Panc1 (cell line): ENCODE measurements at regions not wholly inside any gene's neighbourhood (a gene's known extent, or its start where the extent isn't known, plus 50 kb on each side); places are given as distances from the start of the nearest gene placed in this dataset.

Experiments
- ATAC-seq: fragments of 200-7000 bp; cut with Tn5 transposase; 2 replicates; pipeline ENCODE4 v1.9.1; 2020; ENCODE audit warnings: mild to moderate bottlenecking, moderate library complexity
- BruUV-seq: library from RNA; stranded (reverse); fragments of 400-500 nt; replicated peaks from 2 replicates; lab custom pipeline; 2021; lab: Mats Ljungman, UMichigan
- CTCF ChIA-PET: fragments of 300-600 bp; sonication (Branson Sonifier 250); formaldehyde crosslinking; loops from one replicate; lab custom pipeline; 2022; ENCODE audit warnings: antibody characterized with exemption; lab: Charles Lee
- POLR2A ChIA-PET: fragments of 300-600 bp; sonication (Branson Sonifier 250); formaldehyde crosslinking; loops from one replicate; lab custom pipeline; 2022; ENCODE audit warnings: antibody characterized with exemption; lab: Charles Lee
- DNase-seq: peaks from one replicate; pipeline ENCODE4 v3.0.0-alpha.2; 2010; ENCODE audit warnings: low read depth, low spot score
- H3K27ac ChIP-seq: 2 replicates; pipeline ENCODE4 v1.5.1; 2011; ENCODE audit warnings: mild to moderate bottlenecking, low read length, inconsistent platforms
- H3K27me3 ChIP-seq: fragments of 200-500 bp; sonication (Bioruptor generic); 2 replicates; pipeline ENCODE4 v1.6.0; 2014; ENCODE audit warnings: low read length, inconsistent platforms; ENCODE audit not compliant: control insufficient read depth, insufficient read depth
- H3K36me3 ChIP-seq: fragments of 200-500 bp; sonication (Bioruptor generic); 2 replicates; pipeline ENCODE4 v1.5.1; 2014; ENCODE audit warnings: inconsistent platforms, mild to moderate bottlenecking, low read length, moderate library complexity; ENCODE audit not compliant: control insufficient read depth, insufficient read depth
- H3K4me1 ChIP-seq: 2 replicates; pipeline ENCODE4 v1.5.1; 2011; ENCODE audit warnings: inconsistent platforms, mild to moderate bottlenecking, low read length, moderate library complexity; ENCODE audit not compliant: control insufficient read depth, insufficient read depth
- H3K4me3 ChIP-seq, 2 experiments: 2 replicates each; pipeline ENCODE4 v1.5.1; 2011 to 2012; ENCODE audit warnings: low read depth in 2 of 2, low read length in 2 of 2, mild to moderate bottlenecking in 2 of 2, inconsistent platforms in 1 of 2, moderate library complexity in 1 of 2
- H3K9me3 ChIP-seq: fragments of 200-500 bp; sonication (Bioruptor generic); 2 replicates; pipeline ENCODE4 v1.5.1; 2014; ENCODE audit warnings: low read depth, mild to moderate bottlenecking, inconsistent platforms, low read length, moderate library complexity; ENCODE audit not compliant: control insufficient read depth, insufficient read depth
- POLR2AphosphoS5 ChIP-seq: IDR thresholded peaks from 2 replicates; pipeline ENCODE4 v1.6.1; 2012; ENCODE audit warnings: mild to moderate bottlenecking, low read depth, low read length, moderate library complexity
- SIN3A ChIP-seq: IDR thresholded peaks from 2 replicates; pipeline ENCODE4 v1.6.1; 2012; ENCODE audit warnings: low read depth, mild to moderate bottlenecking, low read length, moderate library complexity, borderline replicate concordance; ENCODE audit not compliant: insufficient read depth
- TCF7L2 ChIP-seq: IDR thresholded peaks from 2 replicates; pipeline ENCODE4 v1.6.1; 2011; ENCODE audit warnings: mild to moderate bottlenecking, low read depth, low read length, inconsistent platforms
- in situ Hi-C: cut with HindIII; loops from 2 replicates; pipeline ENCODE4 v1.10.0; 2016; ENCODE audit warnings: low sequenced_read_pairs, low pct_unique_long_range_greater_than_20kb
- intact Hi-C: fragments of 100-400 bp; cut with micrococcal nuclease; formaldehyde crosslinking; loops from one replicate; pipeline ENCODE4 v1.10.0; 2022; ENCODE audit not compliant: unreplicated experiment
- TF ChIP-seq, protein P1 (sequence below): fragments of 450-650 bp; IDR thresholded peaks from 2 replicates; pipeline ENCODE4 v1.5.1; 2017; ENCODE audit warnings: mild to moderate bottlenecking
- TF ChIP-seq, protein P2 (sequence below), 2 experiments: IDR thresholded peaks; 2 replicates each; pipeline ENCODE4 v1.6.1; 2011 to 2012; ENCODE audit warnings: low read depth in 2 of 2, control low read depth in 1 of 2, low read length in 1 of 2, mild to moderate bottlenecking in 1 of 2, moderate library complexity in 1 of 2; ENCODE audit not compliant: insufficient read depth in 1 of 2

DNA sequence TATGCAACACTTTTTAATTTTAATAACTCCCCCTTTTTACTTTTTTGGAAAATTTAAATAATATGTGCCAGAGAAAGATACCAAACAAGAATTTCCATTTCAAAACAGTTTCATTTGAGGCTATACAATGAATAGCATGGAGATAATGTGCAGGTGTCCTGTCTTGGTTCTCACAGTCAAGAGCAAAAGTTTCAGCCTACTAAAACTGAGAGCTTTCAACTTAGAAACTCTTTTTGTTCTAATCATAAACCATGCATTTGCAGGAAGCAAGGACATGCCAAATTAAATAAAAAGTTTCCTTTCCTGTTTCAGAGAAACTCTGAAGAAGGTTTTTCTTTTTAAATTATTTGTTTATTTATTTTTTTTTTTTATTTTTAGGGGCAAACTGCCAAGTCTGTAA, 1165.6 kb upstream of the SEMA6A start:
- Histone ChIP-seq H3K27ac (no peak overlapping the region), H3K4me3 (no peak overlapping the region), H3K4me1 (no peaks in the 10 kb centered on the region), H3K36me3 (no peaks in the 10 kb centered on the region), H3K9me3 (no peaks in the 10 kb centered on the region), H3K27me3 (no peaks in the 10 kb centered on the region)
- ATAC-seq (no peak), DNase-seq (no peak)
- intact Hi-C loops: no loop called here
- POLR2A ChIA-PET: no interaction called here
- no TSS peak for BruUV-seq
- TF ChIP-seq, protein P1, sequence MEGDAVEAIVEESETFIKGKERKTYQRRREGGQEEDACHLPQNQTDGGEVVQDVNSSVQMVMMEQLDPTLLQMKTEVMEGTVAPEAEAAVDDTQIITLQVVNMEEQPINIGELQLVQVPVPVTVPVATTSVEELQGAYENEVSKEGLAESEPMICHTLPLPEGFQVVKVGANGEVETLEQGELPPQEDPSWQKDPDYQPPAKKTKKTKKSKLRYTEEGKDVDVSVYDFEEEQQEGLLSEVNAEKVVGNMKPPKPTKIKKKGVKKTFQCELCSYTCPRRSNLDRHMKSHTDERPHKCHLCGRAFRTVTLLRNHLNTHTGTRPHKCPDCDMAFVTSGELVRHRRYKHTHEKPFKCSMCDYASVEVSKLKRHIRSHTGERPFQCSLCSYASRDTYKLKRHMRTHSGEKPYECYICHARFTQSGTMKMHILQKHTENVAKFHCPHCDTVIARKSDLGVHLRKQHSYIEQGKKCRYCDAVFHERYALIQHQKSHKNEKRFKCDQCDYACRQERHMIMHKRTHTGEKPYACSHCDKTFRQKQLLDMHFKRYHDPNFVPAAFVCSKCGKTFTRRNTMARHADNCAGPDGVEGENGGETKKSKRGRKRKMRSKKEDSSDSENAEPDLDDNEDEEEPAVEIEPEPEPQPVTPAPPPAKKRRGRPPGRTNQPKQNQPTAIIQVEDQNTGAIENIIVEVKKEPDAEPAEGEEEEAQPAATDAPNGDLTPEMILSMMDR: no peak
- TF ChIP-seq, protein P2, sequence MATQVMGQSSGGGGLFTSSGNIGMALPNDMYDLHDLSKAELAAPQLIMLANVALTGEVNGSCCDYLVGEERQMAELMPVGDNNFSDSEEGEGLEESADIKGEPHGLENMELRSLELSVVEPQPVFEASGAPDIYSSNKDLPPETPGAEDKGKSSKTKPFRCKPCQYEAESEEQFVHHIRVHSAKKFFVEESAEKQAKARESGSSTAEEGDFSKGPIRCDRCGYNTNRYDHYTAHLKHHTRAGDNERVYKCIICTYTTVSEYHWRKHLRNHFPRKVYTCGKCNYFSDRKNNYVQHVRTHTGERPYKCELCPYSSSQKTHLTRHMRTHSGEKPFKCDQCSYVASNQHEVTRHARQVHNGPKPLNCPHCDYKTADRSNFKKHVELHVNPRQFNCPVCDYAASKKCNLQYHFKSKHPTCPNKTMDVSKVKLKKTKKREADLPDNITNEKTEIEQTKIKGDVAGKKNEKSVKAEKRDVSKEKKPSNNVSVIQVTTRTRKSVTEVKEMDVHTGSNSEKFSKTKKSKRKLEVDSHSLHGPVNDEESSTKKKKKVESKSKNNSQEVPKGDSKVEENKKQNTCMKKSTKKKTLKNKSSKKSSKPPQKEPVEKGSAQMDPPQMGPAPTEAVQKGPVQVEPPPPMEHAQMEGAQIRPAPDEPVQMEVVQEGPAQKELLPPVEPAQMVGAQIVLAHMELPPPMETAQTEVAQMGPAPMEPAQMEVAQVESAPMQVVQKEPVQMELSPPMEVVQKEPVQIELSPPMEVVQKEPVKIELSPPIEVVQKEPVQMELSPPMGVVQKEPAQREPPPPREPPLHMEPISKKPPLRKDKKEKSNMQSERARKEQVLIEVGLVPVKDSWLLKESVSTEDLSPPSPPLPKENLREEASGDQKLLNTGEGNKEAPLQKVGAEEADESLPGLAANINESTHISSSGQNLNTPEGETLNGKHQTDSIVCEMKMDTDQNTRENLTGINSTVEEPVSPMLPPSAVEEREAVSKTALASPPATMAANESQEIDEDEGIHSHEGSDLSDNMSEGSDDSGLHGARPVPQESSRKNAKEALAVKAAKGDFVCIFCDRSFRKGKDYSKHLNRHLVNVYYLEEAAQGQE (IDR thresholded peaks at IDR 0.05; ENCODE audit: insufficient read depth in 1 of 2, low read depth in 2 of 2, low read length in 1 of 2): no peak
- TF ChIP-seq POLR2AphosphoS5 (no peak), SIN3A (no peak), TCF7L2 (no peak)
- in situ Hi-C loops: no loop called here
- CTCF ChIA-PET: interaction anchor here (0.7 kb wide), 1 partner anchor 658 kb away, joined by 5 read pairs; no protein-coding TSS in a partner anchor

DNA sequence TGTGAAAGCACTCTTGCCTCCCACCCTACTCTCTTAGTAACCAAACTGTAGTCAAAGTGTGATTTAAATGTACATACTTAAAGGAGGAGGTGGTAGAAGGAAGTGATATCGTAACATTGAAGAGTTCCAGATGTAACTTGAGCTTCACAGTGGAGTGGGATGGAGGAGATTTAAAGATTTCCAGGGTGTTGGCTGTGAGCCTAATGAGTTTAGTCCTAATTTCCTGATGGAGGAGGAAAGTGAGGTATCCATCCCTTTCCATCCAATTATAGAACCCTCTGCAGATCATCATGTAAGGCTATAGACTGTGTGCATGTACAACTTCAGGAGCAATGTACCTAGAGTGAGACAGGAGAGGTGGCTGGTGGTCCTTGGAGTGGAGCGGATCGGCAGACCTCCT, 1163.9 kb upstream of the SEMA6A start:
- Histone ChIP-seq H3K4me3 (no peak overlapping the region), H3K27me3 (no peaks in the 10 kb centered on the region), H3K36me3 (no peaks in the 10 kb centered on the region), H3K9me3 (no peaks in the 10 kb centered on the region), H3K4me1 (no peaks in the 10 kb centered on the region), H3K27ac (no peak overlapping the region)
- ATAC-seq (no peak), DNase-seq (no peak)
- intact Hi-C loops (no loop called here), in situ Hi-C loops (no loop called here)
- ChIA-PET POLR2A (no interaction called here), CTCF (no interaction called here)
- no TSS peak for BruUV-seq
- TF ChIP-seq SIN3A (no peak), POLR2AphosphoS5 (no peak), TCF7L2 (no peak)
- TF ChIP-seq, protein P1: no peak
- TF ChIP-seq, protein P2 (IDR thresholded peaks at IDR 0.05; ENCODE audit: insufficient read depth in 1 of 2, low read depth in 2 of 2, low read length in 1 of 2): no peak
